H1 (cell line): ENCODE measurements at regions not wholly inside any gene's neighbourhood (a gene's known extent, or its start where the extent isn't known, plus 50 kb on each side); places are given as distances from the start of the nearest gene placed in this dataset.
"Not testable (repeated sequence)": the region's sequence is repeated elsewhere in the genome, so short reads cannot be mapped to it uniquely, and the experiment has no call there.

Experiments used
- CHD2 ChIP-seq: IDR thresholded peaks from 2 replicates; pipeline ENCODE4 v1.6.1; 2012; ENCODE audit warnings: low read length, improper control_type of control experiment
- JUND ChIP-seq: IDR thresholded peaks from 2 replicates; pipeline ENCODE4 v1.6.1; 2011; ENCODE audit warnings: mild to moderate bottlenecking, improper control_type of control experiment, low read length
- POLR2A ChIP-seq, 2 experiments: IDR thresholded peaks; 1 replicate in 1 of 2; 2 replicates in 1 of 2; pipeline ENCODE4 v1.6.1; 2011; ENCODE audit warnings: low read depth in 2 of 2, low read length in 2 of 2, mild to moderate bottlenecking in 2 of 2; ENCODE audit errors: control extremely low read depth in 1 of 2
- POLR2AphosphoS5 ChIP-seq: IDR thresholded peaks from 2 replicates; pipeline ENCODE4 v1.6.1; 2011; ENCODE audit warnings: low read depth, low read length
- RFX5 ChIP-seq: IDR thresholded peaks from 2 replicates; pipeline ENCODE4 v1.6.1; 2011; ENCODE audit warnings: low read depth, low read length, improper control_type of control experiment, borderline replicate concordance
- RXRA ChIP-seq: IDR thresholded peaks from 2 replicates; pipeline ENCODE4 v1.6.1; 2011; ENCODE audit warnings: low read depth, mild to moderate bottlenecking, low read length, moderate library complexity; ENCODE audit not compliant: insufficient read depth
- TF ChIP-seq, protein P1 (sequence below), 3 experiments: IDR thresholded peaks; 1 replicate in 2 of 3; 2 replicates in 1 of 3; pipeline versions ENCODE4 v1.5.1 to v1.6.1; 2011; ENCODE audit warnings: low read length in 3 of 3, mild to moderate bottlenecking in 3 of 3, inconsistent platforms in 2 of 3, low read depth in 1 of 3, moderate library complexity in 1 of 3; ENCODE audit not compliant: insufficient read depth in 1 of 3; ENCODE audit errors: control extremely low read depth in 1 of 3
- TF ChIP-seq, protein P2 (sequence below): IDR thresholded peaks from 2 replicates; pipeline ENCODE4 v1.6.1; 2012; ENCODE audit warnings: inconsistent platforms

DNA sequence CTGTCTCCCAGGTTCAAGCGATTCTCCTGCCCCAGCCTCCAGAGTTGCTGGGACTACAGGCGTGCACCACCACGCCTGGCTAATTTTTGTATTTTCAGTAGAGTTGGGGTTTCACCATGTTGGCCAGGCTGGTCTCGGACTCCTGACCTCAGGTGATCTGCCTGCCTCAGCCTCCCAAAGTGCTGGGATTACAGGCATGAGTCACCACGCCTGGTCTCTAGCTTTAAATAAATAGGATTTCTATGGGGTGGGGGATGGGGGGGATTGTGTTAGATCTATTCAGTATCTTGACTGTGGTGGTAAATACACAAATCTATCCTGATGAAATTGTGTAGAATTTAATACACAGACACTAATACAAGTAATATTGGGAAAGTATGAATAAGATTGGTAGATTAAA, 102.4 kb upstream of the STX18 start:
- not testable (repeated sequence) for TF ChIP-seq POLR2AphosphoS5; POLR2A (IDR thresholded peaks at IDR 0.05; ENCODE audit: control extremely low read depth in 1 of 2, low read depth in 2 of 2, low read length in 2 of 2); RXRA; RFX5; CHD2; JUND
- TF ChIP-seq, protein P1, sequence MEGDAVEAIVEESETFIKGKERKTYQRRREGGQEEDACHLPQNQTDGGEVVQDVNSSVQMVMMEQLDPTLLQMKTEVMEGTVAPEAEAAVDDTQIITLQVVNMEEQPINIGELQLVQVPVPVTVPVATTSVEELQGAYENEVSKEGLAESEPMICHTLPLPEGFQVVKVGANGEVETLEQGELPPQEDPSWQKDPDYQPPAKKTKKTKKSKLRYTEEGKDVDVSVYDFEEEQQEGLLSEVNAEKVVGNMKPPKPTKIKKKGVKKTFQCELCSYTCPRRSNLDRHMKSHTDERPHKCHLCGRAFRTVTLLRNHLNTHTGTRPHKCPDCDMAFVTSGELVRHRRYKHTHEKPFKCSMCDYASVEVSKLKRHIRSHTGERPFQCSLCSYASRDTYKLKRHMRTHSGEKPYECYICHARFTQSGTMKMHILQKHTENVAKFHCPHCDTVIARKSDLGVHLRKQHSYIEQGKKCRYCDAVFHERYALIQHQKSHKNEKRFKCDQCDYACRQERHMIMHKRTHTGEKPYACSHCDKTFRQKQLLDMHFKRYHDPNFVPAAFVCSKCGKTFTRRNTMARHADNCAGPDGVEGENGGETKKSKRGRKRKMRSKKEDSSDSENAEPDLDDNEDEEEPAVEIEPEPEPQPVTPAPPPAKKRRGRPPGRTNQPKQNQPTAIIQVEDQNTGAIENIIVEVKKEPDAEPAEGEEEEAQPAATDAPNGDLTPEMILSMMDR (IDR thresholded peaks at IDR 0.05; ENCODE audit: control extremely low read depth in 1 of 3, insufficient read depth in 1 of 3, low read depth in 1 of 3, low read length in 3 of 3), result not testable (repeated sequence)
- TF ChIP-seq, protein P2, sequence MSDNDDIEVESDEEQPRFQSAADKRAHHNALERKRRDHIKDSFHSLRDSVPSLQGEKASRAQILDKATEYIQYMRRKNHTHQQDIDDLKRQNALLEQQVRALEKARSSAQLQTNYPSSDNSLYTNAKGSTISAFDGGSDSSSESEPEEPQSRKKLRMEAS, result not testable (repeated sequence)
